NT2/D1 (cell line): ENCODE measurements at regions not wholly inside any gene's neighbourhood (a gene's known extent, or its start where the extent isn't known, plus 50 kb on each side); places are given as distances from the start of the nearest gene placed in this dataset.

ENCODE experiments used
- SUZ12 ChIP-seq: IDR thresholded peaks from 2 replicates; pipeline ENCODE4 v1.6.1; 2011; ENCODE audit not compliant: insufficient read length, insufficient read depth; ENCODE audit errors: extremely low read depth
- YY1 ChIP-seq: IDR thresholded peaks from 2 replicates; pipeline ENCODE4 v1.6.1; 2011; ENCODE audit not compliant: insufficient read length, insufficient read depth
- ZNF274 ChIP-seq: IDR thresholded peaks from 2 replicates; pipeline ENCODE4 v1.6.1; 2011; ENCODE audit warnings: mild to moderate bottlenecking, low read depth, low read length

DNA sequence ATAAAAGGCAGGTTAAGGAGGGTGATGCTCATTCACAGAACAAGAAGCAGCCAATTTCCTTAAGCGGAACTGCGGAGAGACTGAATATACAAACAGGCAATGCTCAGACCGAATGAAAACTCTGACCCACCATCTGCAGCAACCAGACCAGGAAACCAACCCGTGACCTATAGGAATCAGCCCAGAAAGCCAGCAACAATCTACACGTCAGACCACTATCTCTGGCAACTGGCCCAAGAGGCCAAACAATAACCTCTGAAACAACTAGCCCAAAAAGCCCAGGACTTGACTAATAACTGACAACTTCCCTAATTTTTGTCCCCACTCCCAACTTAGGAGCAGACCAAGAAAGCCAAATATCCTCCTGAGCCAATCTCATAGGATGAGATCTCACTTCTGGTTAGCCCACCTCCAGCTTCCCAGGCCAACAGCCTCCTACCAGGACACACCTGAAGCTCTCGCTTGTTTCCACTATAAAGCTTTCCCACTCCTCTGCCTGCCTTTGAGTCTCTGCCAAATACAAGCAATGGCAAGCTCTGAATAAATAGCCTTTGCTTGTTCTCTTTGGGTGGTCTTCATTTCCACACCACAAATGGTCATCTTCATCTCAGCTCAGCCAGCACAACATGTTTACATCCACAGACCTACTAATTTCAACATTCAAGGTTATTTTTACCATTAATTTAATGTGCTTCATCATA, 168.5 kb downstream of the HSD17B3 start:
- TF ChIP-seq SUZ12: no peak
- TF ChIP-seq YY1: no peak
- TF ChIP-seq ZNF274: no peak
